Upper lobe of left lung (tissue), 6 donors: ENCODE measurements at regions not wholly inside any gene's neighbourhood (a gene's known extent, or its start where the extent isn't known, plus 50 kb on each side); places are given as distances from the start of the nearest gene placed in this dataset.

Source experiments
- ATAC-seq, 2 donors: fragments of 200-7000 bp; cut with Tn5 transposase; one replicate each; pipeline ENCODE4 v1.9.1; 2022; ENCODE audit warnings: mild to moderate bottlenecking in 2 of 2, moderate library complexity in 2 of 2; ENCODE audit not compliant: low FRiP score in 2 of 2
- DNase-seq, 2 donors: peaks; one replicate each; pipeline ENCODE4 v3.0.0-alpha.2; 2019 to 2020
- H3K27ac ChIP-seq, 4 donors: fragments of 200-600 bp; sonication (generic); one replicate each; pipeline ENCODE4 v1.5.1; 2016 to 2019
- H3K27me3 ChIP-seq, 4 donors: fragments of 200-600 bp; sonication (generic); one replicate each; pipeline ENCODE4 v1.5.1; 2017 to 2019
- H3K36me3 ChIP-seq, 4 donors: fragments of 200-600 bp; sonication (generic); one replicate each; pipeline ENCODE4 v1.5.1; 2016 to 2019
- H3K4me1 ChIP-seq, 4 donors: fragments of 200-600 bp; sonication (generic); one replicate each; pipeline ENCODE4 v1.5.1; 2018 to 2019
- H3K4me3 ChIP-seq, 4 donors: fragments of 200-600 bp; sonication (generic); one replicate each; pipeline ENCODE4 v1.5.1; 2017 to 2019; ENCODE audit warnings: mild to moderate bottlenecking in 2 of 4, moderate library complexity in 1 of 4
- H3K9me3 ChIP-seq, 4 donors: fragments of 200-600 bp; sonication (generic); one replicate each; pipeline ENCODE4 v1.5.1; 2018 to 2019
- EP300 ChIP-seq, 4 donors: sonication (generic); formaldehyde crosslinking; IDR thresholded peaks; one replicate each; pipeline ENCODE4 v1.5.1; 2017; ENCODE audit warnings: antibody characterized with exemption in 4 of 4, control low read depth in 2 of 4
- POLR2A ChIP-seq, 4 donors: fragments of 450-650 bp; IDR thresholded peaks; one replicate each; pipeline ENCODE4 v1.5.1; 2016 to 2017; ENCODE audit warnings: antibody characterized with exemption in 4 of 4, mild to moderate bottlenecking in 2 of 4
- POLR2AphosphoS5 ChIP-seq, 2 donors: sonication (generic); formaldehyde crosslinking; IDR thresholded peaks; one replicate each; pipeline ENCODE4 v1.5.1; 2017; ENCODE audit warnings: antibody characterized with exemption in 2 of 2
- WGBS, 2 donors: methylation state at CpG; one replicate each; pipeline ENCODE4 v1.1.5; 2017 to 2018; 5-methylcytosine and 5-hydroxymethylcytosine counted together
- TF ChIP-seq, protein P1 (sequence below), 6 experiments: fragments of 450-650 bp in 4 of 6; fragments of 200-600 bp in 2 of 6; sonication (generic) in 2 of 6; IDR thresholded peaks; one replicate each; pipeline ENCODE4 v1.5.1; 2016 to 2019; ENCODE audit warnings: antibody characterized with exemption in 6 of 6
- donor health status: DM: no; HTN: no; CAD: no; lungs with moderate emphysema.
- donor health status: DM: no; HTN: yes; CAD: no; lungs with severe emphysema.

DNA sequence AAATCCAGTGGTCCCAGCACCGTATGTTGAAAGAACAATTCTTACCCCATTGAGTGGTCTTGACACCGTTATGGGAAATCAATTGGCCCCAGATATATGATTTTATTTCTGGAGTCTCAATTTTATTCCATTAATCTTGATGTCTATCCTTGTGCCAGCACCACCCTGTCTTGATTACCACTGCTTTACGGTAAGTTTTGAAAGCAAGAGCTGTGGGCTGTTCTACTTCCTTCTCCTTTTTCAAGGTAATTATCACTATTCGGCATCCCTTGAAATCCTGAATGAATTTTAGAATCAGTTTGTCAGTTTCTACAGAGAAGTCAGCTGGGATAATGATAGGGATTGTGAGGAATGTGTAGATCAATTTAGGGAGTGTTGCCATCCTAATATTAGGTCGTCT lies 160.8 kb upstream of the SFSWAP start:
- no peak overlapping the region for H3K4me3 ChIP-seq

DNA sequence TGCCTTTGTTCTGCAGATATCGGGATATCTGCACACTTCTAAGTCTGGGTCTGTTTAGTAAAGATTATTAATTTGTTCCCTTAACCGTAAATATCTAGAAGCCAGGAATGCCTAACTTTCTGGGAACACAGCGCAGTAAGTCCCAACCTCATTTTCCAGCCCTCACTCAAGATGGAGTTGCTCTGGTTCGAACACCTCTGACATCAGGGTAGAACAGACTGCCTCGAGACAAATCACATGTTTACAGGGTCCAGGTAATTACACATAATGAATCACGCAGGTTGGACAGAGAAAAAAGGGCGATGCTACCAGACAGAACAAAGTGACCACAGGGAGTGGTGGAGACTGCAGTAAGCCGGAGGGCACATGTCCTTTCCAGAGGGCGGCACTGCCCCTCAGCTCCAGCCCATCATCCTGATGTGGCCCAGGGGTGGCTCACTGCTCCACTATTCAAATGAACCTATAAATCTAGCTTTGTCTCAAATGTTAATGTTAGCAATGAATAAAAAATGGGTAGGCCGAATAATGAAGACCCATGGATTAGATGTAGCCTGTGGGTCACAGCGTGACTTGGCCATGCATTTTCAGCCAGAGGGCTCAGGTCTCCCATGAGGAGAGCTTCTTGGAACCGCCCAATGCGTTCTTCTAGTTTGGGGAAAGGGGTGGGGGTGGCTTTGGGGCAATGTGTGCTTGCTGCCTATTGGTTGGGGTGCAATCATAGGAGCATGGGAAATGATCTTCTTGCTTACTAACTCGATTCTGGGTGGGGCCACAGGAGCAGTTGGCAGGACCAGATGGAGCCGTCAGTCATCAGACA lies 159.0 kb upstream of the SFSWAP start:
- Histone ChIP-seq H3K27ac (no peak overlapping the region), H3K4me3 (no peak overlapping the region), H3K9me3 (no peaks in the 10 kb centered on the region), H3K36me3 (no peaks in the 10 kb centered on the region), H3K27me3 (no peaks in the 10 kb centered on the region), H3K4me1 (no peaks in the 10 kb centered on the region)
- no peak for TF ChIP-seq POLR2A (IDR thresholded peaks at IDR 0.05)
- TF ChIP-seq, protein P1, sequence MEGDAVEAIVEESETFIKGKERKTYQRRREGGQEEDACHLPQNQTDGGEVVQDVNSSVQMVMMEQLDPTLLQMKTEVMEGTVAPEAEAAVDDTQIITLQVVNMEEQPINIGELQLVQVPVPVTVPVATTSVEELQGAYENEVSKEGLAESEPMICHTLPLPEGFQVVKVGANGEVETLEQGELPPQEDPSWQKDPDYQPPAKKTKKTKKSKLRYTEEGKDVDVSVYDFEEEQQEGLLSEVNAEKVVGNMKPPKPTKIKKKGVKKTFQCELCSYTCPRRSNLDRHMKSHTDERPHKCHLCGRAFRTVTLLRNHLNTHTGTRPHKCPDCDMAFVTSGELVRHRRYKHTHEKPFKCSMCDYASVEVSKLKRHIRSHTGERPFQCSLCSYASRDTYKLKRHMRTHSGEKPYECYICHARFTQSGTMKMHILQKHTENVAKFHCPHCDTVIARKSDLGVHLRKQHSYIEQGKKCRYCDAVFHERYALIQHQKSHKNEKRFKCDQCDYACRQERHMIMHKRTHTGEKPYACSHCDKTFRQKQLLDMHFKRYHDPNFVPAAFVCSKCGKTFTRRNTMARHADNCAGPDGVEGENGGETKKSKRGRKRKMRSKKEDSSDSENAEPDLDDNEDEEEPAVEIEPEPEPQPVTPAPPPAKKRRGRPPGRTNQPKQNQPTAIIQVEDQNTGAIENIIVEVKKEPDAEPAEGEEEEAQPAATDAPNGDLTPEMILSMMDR (IDR thresholded peaks at IDR 0.05) = no peak
- no peak for TF ChIP-seq POLR2AphosphoS5 (IDR thresholded peaks at IDR 0.05)
- no peak for TF ChIP-seq EP300 (IDR thresholded peaks at IDR 0.05)
- DNase-seq = no peak
- no peak for ATAC-seq
- 87 to 89% methylated on average over 15 of the region's 15 CpGs for WGBS, 2 donors

More for the DNA sequence above, 160.8 kb upstream of the SFSWAP start:
- no peaks in the 10 kb centered on the region for H3K36me3 ChIP-seq
- H3K27ac ChIP-seq = no peak overlapping the region
- 55 to 80% methylated on average over 5 of the region's 5 CpGs for WGBS, 2 donors
- H3K9me3 ChIP-seq = no peaks in the 10 kb centered on the region
- TF ChIP-seq POLR2A (IDR thresholded peaks at IDR 0.05) (no peak), POLR2AphosphoS5 (IDR thresholded peaks at IDR 0.05) (no peak), EP300 (IDR thresholded peaks at IDR 0.05) (no peak)
- TF ChIP-seq, protein P1 (IDR thresholded peaks at IDR 0.05) = no peak
- ATAC-seq (no peak), DNase-seq (no peak)
- H3K27me3 ChIP-seq = no peaks in the 10 kb centered on the region
- no peaks in the 10 kb centered on the region for H3K4me1 ChIP-seq

DNA sequence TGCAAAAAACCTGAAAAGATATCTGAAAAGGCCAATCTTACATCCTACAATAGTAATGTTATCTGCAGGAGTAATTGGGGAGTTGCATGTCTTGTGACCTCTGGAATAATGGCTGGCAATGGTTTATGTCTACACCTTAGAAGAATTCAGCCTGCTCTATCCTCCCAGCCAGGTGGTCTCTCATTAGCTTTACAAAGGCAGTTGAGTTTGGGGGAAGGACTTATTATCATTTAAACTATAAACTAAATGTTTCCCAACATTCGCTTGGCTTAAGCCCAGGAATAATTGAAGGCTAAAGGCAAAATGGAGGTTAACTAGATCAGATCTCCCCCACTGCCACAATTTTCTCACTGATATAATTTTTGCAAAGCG lies 158.4 kb upstream of the SFSWAP start:
- WGBS, 2 donors = 80 to 85% methylated on average over 2 of the region's 2 CpGs
- Histone ChIP-seq H3K9me3 (no peaks in the 10 kb centered on the region), H3K36me3 (no peaks in the 10 kb centered on the region), H3K27ac (no peak overlapping the region), H3K4me3 (no peak overlapping the region), H3K4me1 (no peaks in the 10 kb centered on the region), H3K27me3 (no peaks in the 10 kb centered on the region)
- DNase-seq (no peak), ATAC-seq (no peak)
- TF ChIP-seq POLR2AphosphoS5 (IDR thresholded peaks at IDR 0.05) (no peak), POLR2A (IDR thresholded peaks at IDR 0.05) (no peak), EP300 (IDR thresholded peaks at IDR 0.05) (no peak)
- TF ChIP-seq, protein P1 (IDR thresholded peaks at IDR 0.05) = no peak

DNA sequence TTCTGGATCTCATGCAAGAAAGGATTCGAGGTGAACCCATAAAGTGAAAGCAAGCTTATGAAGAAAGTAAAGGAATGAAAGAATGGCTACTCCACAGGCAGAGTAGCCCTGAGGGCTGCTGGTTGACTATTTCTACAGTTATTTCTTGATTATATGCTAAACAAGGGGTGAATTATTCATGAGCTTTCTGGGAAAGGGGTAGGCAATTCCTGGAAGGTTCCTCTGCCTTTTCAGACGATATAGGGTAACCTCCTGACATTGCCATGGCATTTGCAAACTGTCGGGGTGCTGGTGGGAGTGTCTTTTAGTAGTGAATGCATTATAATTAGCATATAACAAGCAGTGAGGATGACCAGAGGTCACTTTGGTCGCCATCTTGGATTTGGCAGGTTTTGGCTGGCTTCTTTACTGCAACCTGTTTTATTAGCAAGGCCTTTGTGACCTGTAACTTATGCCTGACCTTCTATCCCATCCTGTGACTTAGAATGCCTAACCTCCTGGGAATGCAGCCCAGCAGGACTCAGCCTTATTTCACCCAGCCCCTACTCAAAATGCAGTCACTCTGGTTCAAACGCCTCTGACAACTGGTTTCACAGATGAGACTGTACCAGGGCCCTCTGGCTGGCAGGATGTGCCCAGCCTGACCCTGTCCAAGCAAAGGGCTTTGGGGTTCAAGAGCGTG lies 157.7 kb upstream of the SFSWAP start:
- Histone ChIP-seq H3K27ac (no peak overlapping the region), H3K4me1 (no peaks in the 10 kb centered on the region), H3K9me3 (no peaks in the 10 kb centered on the region), H3K27me3 (no peaks in the 10 kb centered on the region), H3K36me3 (no peaks in the 10 kb centered on the region), H3K4me3 (no peak overlapping the region)
- WGBS, 2 donors = 75 to 76% methylated on average over 6 of the region's 6 CpGs
- TF ChIP-seq POLR2AphosphoS5 (IDR thresholded peaks at IDR 0.05) (no peak), EP300 (IDR thresholded peaks at IDR 0.05) (no peak), POLR2A (IDR thresholded peaks at IDR 0.05) (no peak)
- TF ChIP-seq, protein P1 (IDR thresholded peaks at IDR 0.05) = no peak
- no peak for DNase-seq
- ATAC-seq = no peak
